ENCODE measurements at regions not wholly inside any gene's neighbourhood (a gene's known extent, or its start where the extent isn't known, plus 50 kb on each side); places are given as distances from the start of the nearest gene placed in this dataset.
"Not testable (repeated sequence)": the region's sequence is repeated elsewhere in the genome, so short reads cannot be mapped to it uniquely, and the experiment has no call there.

DNA sequence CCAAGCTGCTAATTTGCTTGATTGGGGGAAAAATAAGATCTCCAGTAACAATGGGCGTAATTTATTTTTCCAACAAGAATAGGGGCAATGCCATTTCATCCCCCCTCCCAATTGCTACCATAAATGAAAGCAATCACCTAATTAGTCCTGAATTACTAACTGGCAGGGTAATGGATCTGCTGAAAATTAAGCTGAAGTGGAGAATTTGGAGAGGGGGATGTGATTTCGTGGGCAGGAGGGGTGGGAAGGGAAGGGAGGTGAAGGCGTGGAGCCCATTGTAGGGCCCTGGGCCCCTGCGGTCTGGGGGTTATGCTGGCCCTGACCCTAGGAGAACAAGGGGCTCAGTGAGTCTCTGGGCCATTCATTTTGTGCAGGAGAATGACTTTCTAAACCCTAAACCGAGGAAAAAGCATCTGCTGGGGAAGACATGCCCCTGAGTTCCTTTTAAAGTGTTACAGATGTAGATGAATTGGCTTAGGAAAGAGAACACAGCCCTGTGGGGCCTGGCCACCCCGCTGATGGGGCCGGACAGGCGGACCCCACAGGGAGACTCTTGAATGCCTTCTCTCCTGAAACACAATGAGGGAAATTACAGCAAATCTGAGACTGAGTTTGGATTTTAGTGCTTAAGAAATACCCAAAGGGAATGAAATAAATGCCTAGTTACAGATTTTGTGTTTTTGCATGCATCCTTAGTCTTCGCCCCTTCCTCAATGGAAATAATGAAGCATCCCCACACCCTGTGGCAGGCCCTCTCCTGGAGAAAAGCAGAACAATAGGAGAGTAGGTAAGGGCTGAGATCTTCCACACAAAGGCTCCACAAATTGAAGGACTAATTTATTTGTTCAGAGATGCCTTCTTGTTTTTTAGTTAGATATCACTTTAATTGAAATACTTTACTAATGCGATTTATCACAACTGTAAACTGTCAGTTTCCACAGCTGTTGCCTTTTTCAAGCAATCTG, 143.2 kb downstream of the PSAT1 start:
- 17 to 75% (median 41%) methylated on average over 1 to 7 of the region's 10 CpGs for WGBS, 10 experiments
- peak in 3 of 8 experiments; percentile 2 to 13 (median 11) for ATAC-seq (replicated peaks in 6 of 8)
- Histone ChIP-seq H3K4me1 (replicated peaks in 1 of 2) (peaks cover 41 to 42% of the 10 kb centered on the region in 2 donors), H3K4me3 (no peak overlapping the region), H3K27ac (no peak overlapping the region)
- in situ Hi-C loops (cut with MboI; ENCODE audit: low pct_unique_long_range_greater_than_20kb in 2 of 9, low sequenced_read_pairs in 9 of 9, unreplicated experiment in 9 of 9): no loop called here

DNA sequence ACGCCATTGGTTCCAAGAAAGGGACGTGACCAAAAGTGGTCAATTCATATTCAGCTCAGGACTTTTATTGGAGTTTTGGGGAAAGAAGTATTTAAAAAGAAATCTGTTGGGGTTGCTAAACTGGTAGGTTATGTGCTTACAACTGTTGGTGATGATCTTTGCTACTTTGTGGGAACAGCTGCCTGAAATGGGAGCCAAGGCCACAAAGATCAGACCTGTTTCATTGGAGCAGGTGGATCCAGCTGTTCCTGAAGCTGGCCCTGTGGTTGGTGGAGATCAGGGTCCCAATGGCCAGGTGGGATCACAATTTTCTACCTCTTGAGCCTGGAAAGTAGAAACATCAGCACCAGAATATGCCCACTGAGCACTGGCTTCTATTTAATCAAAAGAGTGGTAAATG, 144.5 kb downstream of the PSAT1 start:
- in situ Hi-C loops (cut with MboI; ENCODE audit: low pct_unique_long_range_greater_than_20kb in 2 of 9, low sequenced_read_pairs in 9 of 9, unreplicated experiment in 9 of 9): no loop called here

GRCh38 chr9:78441822-78442431, 145.0 kb downstream of the PSAT1 start:
- no peak for ATAC-seq (replicated peaks in 6 of 8)
- in situ Hi-C loops (cut with MboI; ENCODE audit: low pct_unique_long_range_greater_than_20kb in 2 of 9, low sequenced_read_pairs in 9 of 9, unreplicated experiment in 9 of 9): no loop called here
- WGBS, 10 experiments: 94 to 100% methylated on average over 6 to 24 of the region's 46 CpGs; no CpG with 5 or more reads in 8 of the 10 experiments
- Histone ChIP-seq H3K27ac (no peak overlapping the region), H3K4me1 (replicated peaks in 1 of 2) (peaks cover 33 to 37% of the 10 kb centered on the region in 2 donors), H3K4me3 (no peak overlapping the region)

More for the DNA sequence above, 144.5 kb downstream of the PSAT1 start:
- H3K4me1 ChIP-seq (replicated peaks in 1 of 2): peaks cover 38 to 41% of the 10 kb centered on the region in 2 donors
- no peak for ATAC-seq (replicated peaks in 6 of 8)
- H3K27ac ChIP-seq: no peak overlapping the region
- no peak overlapping the region for H3K4me3 ChIP-seq
- WGBS, 10 experiments: 41 to 100% (median 88%) methylated on average over 2 of the region's 2 CpGs; no CpG with 5 or more reads in 1 of the 10 experiments

DNA sequence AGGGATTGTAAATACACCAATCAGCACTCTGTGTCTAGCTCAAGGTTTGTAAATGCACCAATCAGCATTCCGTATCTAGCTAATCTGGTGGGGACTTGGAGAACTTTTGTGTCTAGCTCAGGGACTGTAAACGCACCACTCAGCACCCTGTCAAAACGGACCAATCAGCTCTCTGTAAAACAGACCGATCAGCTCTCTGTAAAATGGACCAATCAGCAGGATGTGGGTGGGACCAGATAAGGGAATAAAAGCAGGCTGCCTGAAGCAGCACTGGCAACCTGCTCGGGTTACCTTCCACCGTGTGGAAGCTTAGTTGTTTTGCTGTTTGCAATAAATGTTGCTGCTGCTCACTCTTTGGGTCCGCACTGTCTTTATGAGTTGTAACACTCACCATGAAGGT, 145.7 kb downstream of the PSAT1 start:
- ATAC-seq (replicated peaks in 6 of 8); in situ Hi-C loops (cut with MboI; ENCODE audit: low pct_unique_long_range_greater_than_20kb in 2 of 9, low sequenced_read_pairs in 9 of 9, unreplicated experiment in 9 of 9); H3K4me3 ChIP-seq; H3K27ac ChIP-seq: not testable (repeated sequence)
- WGBS, 10 experiments: 80 to 100% (median 95%) methylated on average over 2 to 5 of the region's 7 CpGs; no CpG with 5 or more reads in 5 of the 10 experiments
- H3K4me1 ChIP-seq (replicated peaks in 1 of 2): peaks cover 27 to 30% of the 10 kb centered on the region in 2 donors

DNA sequence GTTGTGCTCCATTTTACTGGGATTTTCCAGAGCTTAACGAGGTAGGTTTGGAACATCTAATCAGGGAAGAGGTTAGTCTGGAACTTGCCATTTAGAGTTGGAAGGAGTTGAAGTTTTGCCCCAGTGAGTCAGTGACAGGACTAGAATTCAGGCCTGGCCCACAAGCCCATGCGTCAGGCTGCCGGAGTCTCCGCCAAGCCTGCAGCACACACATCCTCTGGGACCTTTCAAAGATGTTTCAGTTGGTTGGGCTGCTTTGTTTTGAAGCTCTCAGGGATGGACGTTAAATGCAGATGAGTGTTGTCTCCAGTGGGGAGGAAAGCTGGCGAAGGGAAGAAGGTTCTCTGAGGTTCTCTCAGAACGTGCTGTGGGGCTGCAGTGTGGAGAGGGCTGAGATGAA, 147.0 kb downstream of the PSAT1 start:
- no peak overlapping the region for H3K4me3 ChIP-seq
- H3K4me1 ChIP-seq (replicated peaks in 1 of 2): peaks cover 13 to 25% of the 10 kb centered on the region in 2 donors
- 37 to 91% (median 67%) methylated on average over 1 to 7 of the region's 7 CpGs; no CpG with 5 or more reads in 2 of the 10 experiments for WGBS, 10 experiments
- in situ Hi-C loops (cut with MboI; ENCODE audit: low pct_unique_long_range_greater_than_20kb in 2 of 9, low sequenced_read_pairs in 9 of 9, unreplicated experiment in 9 of 9): no loop called here
- no peak for ATAC-seq (replicated peaks in 6 of 8)
- H3K27ac ChIP-seq: no peak overlapping the region

GRCh38 chr9:78448960-78449673, 152.2 kb downstream of the PSAT1 start:
- no peak overlapping the region for H3K4me3 ChIP-seq
- H3K4me1 ChIP-seq (replicated peaks in 1 of 2): peaks cover 9 to 20% of the 10 kb centered on the region in 2 donors
- ATAC-seq (replicated peaks in 6 of 8): peak in 5 of 8 experiments; percentile 54 to 97 (median 87)
- 40 to 96% (median 72%) methylated on average over 2 to 8 of the region's 8 CpGs for WGBS, 10 experiments
- in situ Hi-C loops (cut with MboI; ENCODE audit: low pct_unique_long_range_greater_than_20kb in 2 of 9, low sequenced_read_pairs in 9 of 9, unreplicated experiment in 9 of 9): no loop called here
- no peak overlapping the region for H3K27ac ChIP-seq

DNA sequence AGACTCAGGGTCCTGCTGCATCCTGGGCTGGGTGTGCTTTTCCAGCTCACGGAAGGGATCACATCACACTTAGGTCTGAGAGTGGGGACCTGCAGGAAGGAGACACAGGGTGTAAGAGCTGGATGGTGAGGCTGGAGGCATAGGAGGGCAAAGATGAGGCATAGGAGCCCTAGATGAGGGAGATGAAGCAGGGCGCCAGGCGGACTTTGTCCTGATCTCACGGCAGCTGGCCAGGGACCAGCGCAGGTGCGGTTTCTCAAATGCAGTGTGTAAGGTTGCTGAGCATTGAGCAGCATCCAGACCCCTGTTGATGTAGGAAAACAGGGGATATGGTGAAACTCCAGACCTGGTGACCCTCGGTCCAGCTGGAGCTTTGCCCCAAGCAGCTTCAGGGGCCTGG, 156.5 kb downstream of the PSAT1 start:
- Histone ChIP-seq H3K27ac (no peak overlapping the region), H3K4me1 (replicated peaks in 1 of 2) (peaks cover 9 to 17% of the 10 kb centered on the region in 2 donors), H3K4me3 (no peak overlapping the region)
- in situ Hi-C loops (cut with MboI; ENCODE audit: low pct_unique_long_range_greater_than_20kb in 2 of 9, low sequenced_read_pairs in 9 of 9, unreplicated experiment in 9 of 9): no loop called here
- ATAC-seq (replicated peaks in 6 of 8): no peak
- WGBS, 10 experiments: 60 to 100% (median 83%) methylated on average over 1 to 7 of the region's 7 CpGs; no CpG with 5 or more reads in 2 of the 10 experiments

DNA sequence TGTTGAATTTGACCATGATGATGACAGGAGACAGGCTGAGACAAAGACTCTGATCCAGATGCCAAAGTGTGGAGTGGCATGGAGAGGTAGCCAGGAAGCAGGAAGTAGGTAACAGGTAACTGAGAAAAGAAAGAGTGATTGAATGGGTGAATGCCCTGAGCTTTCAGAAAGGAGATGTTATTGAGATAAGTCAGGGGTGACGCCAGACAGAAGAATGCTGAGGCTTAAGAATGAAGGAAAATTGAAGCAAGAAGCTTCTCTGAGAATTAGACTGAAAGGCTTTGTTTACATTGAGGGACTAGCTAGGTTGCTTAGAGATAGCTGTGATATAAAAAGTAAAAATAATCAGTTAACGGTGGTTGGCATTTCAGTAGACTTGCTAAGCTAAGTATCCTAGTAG, 165.7 kb downstream of the PSAT1 start:
- ATAC-seq (replicated peaks in 6 of 8): no peak
- in situ Hi-C loops (cut with MboI; ENCODE audit: low pct_unique_long_range_greater_than_20kb in 2 of 9, low sequenced_read_pairs in 9 of 9, unreplicated experiment in 9 of 9): no loop called here

DNA sequence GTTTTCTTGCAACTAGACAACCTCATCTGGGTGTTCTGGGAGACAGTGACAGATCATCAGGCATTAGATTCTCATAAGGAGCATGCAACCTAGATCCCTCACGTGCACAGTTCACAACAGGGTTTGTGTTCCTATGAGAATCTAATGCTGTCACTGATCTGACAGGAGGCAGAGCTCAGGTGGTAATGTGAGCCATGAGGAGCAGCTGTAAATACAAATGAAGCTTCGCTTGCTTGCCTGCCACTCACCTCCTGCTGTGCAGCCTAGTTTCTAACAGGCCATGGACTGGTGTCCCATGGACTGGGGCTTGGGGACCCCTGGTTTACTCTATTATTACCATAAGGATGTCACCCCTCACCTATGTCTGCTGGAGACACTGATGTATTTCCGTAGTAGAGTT, 166.8 kb downstream of the PSAT1 start:
- no peak for ATAC-seq (replicated peaks in 6 of 8)
- WGBS, 10 experiments: 45 to 100% (median 89%) methylated on average over 1 to 3 of the region's 3 CpGs; no CpG with 5 or more reads in 5 of the 10 experiments
- no peak overlapping the region for H3K27ac ChIP-seq
- in situ Hi-C loops (cut with MboI; ENCODE audit: low pct_unique_long_range_greater_than_20kb in 2 of 9, low sequenced_read_pairs in 9 of 9, unreplicated experiment in 9 of 9): no loop called here
- no peak overlapping the region for H3K4me3 ChIP-seq
- peaks cover 0 to 3% of the 10 kb centered on the region in 2 donors for H3K4me1 ChIP-seq (replicated peaks in 1 of 2)

More for the DNA sequence above, 165.7 kb downstream of the PSAT1 start:
- Histone ChIP-seq H3K4me1 (replicated peaks in 1 of 2) (no peaks in the 10 kb centered on the region), H3K27ac (no peak overlapping the region), H3K4me3 (no peak overlapping the region)
- 27 to 100% (median 83%) methylated on average over 1 to 2 of the region's 2 CpGs for WGBS, 10 experiments

DNA sequence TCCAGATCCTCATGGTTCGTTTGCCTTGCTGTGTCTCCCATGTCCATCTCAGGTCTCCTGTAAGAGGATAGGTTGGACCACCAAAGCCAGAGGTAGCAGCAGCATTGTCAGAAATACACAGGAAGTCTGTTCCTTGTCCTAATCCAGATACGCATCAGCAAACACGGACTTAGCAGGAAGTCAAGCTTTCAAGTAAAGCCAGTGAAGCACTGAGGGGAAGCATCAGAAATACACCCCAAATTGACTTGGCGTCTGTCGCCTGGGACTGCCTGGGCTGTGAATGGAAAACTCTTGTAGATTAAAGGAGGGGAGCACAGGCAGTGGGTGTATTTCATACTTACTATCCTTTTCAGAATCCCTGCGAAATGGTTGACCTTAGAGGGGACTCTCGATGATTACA, 171.3 kb downstream of the PSAT1 start:
- H3K4me1 ChIP-seq (replicated peaks in 1 of 2): peaks cover 4 to 15% of the 10 kb centered on the region in 2 donors
- WGBS, 10 experiments: 0 to 100% (median 80%) methylated on average over 1 to 6 of the region's 7 CpGs; no CpG with 5 or more reads in 1 of the 10 experiments
- H3K27ac ChIP-seq: no peak overlapping the region
- no peak for ATAC-seq (replicated peaks in 6 of 8)
- no peak overlapping the region for H3K4me3 ChIP-seq
- in situ Hi-C loops (cut with MboI; ENCODE audit: low pct_unique_long_range_greater_than_20kb in 2 of 9, low sequenced_read_pairs in 9 of 9, unreplicated experiment in 9 of 9): no loop called here

- H3K4me1 ChIP-seq (replicated peaks in 1 of 2): peaks cover 4 to 15% of the 10 kb centered on the region in 2 donors
- in situ Hi-C loops (cut with MboI; ENCODE audit: low pct_unique_long_range_greater_than_20kb in 2 of 9, low sequenced_read_pairs in 9 of 9, unreplicated experiment in 9 of 9): no loop called here
- peak in 5 of 8 experiments; percentile 64 to 95 (median 87) for ATAC-seq (replicated peaks in 6 of 8)
- H3K27ac ChIP-seq: peak overlapping the region in 1 of 2 donors; percentile 26
- H3K4me3 ChIP-seq: no peak overlapping the region
- WGBS, 10 experiments: 14 to 100% (median 62%) methylated on average over 1 to 5 of the region's 5 CpGs
Observed at GRCh38 chr9:78468974-78469576, 172.2 kb downstream of the PSAT1 start.

DNA sequence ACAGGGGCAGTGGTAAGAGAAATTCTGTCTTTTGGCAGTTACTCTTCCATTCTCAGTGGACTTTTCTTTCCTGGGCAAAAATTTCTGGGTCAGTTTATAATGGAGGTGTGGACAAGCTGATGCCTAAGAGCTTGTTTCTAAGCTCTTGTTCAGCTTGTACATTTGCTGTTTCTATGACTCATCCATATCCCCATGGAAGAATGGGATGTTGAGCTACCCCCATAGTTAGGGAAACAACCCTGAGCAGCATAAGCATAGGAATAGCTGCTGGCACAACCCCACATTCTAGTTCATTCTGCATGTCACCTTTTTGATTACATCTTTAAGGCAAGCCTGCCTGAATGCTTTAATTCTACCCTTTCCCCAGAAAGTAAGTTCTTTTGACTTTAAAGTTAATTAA, 173.3 kb downstream of the PSAT1 start:
- H3K27ac ChIP-seq: no peak overlapping the region
- H3K4me1 ChIP-seq (replicated peaks in 1 of 2): peaks cover 4 to 18% of the 10 kb centered on the region in 2 donors
- ATAC-seq (replicated peaks in 6 of 8): no peak
- in situ Hi-C loops (cut with MboI; ENCODE audit: low pct_unique_long_range_greater_than_20kb in 2 of 9, low sequenced_read_pairs in 9 of 9, unreplicated experiment in 9 of 9): no loop called here
- no peak overlapping the region for H3K4me3 ChIP-seq
